Adrenal gland (tissue), 9 donors: ENCODE measurements at regions not wholly inside any gene's neighbourhood (a gene's known extent, or its start where the extent isn't known, plus 50 kb on each side); places are given as distances from the start of the nearest gene placed in this dataset.
"Not testable (repeated sequence)": the region's sequence is repeated elsewhere in the genome, so short reads cannot be mapped to it uniquely, and the experiment has no call there.

Experiments
- DNase-seq, 7 donors: peaks; one replicate each; pipeline ENCODE4 v3.0.0-alpha.2; 2019 to 2020
- H3K27ac ChIP-seq, 5 donors: fragments of 200-600 bp; sonication (generic) in 4 of 5; 1 replicate in 3 of 5; 2 replicates in 2 of 5; pipeline versions ENCODE4 v1.5.1 to v1.8.0; 2016 to 2020; ENCODE audit warnings: mild to moderate bottlenecking in 1 of 5
- H3K27me3 ChIP-seq: fragments of 200-600 bp; 2 replicates; pipeline ENCODE4 v1.8.0; 2021
- H3K36me3 ChIP-seq, 2 donors: fragments of 200-600 bp; replicated peaks in 1 of 2; 1 replicate in 1 of 2; 2 replicates in 1 of 2; pipeline versions ENCODE4 v1.5.1 to v1.8.0; 2018 to 2022
- H3K4me1 ChIP-seq, 2 donors: fragments of 200-600 bp; replicated peaks in 1 of 2; 1 replicate in 1 of 2; 2 replicates in 1 of 2; pipeline versions ENCODE4 v1.5.1 to v1.8.0; 2018 to 2021
- H3K4me3 ChIP-seq, 4 donors: fragments of 200-600 bp; sonication (generic) in 3 of 4; one replicate each; pipeline ENCODE4 v1.5.1; 2016 to 2018
- H3K9me3 ChIP-seq, 3 donors: fragments of 200-600 bp; sonication (generic) in 1 of 3; replicated peaks in 1 of 3; 1 replicate in 2 of 3; 2 replicates in 1 of 3; pipeline versions ENCODE4 v1.5.1 to v1.8.0; 2016 to 2021
- POLR2A ChIP-seq, 2 donors: fragments of 450-650 bp; IDR thresholded peaks; one replicate each; pipeline ENCODE4 v1.6.1; 2017; ENCODE audit warnings: antibody characterized with exemption in 2 of 2, mild to moderate bottlenecking in 2 of 2, moderate library complexity in 1 of 2
- WGBS, 4 donors: extraction: QIAGEN DNeasy Blood & Tissue Kit in 2 of 4; methylation state at CpG; one replicate each; pipeline versions ENCODE4 v1.1.5 to v1.1.7; 2013 to 2017; 5-methylcytosine and 5-hydroxymethylcytosine counted together
- intact Hi-C, 2 donors: fragments of 100-400 bp; cut with DNase I; formaldehyde crosslinking; loops; one replicate each; pipeline versions ENCODE4 v1.14.1 to v1.15.0; 2022 to 2023
- TF ChIP-seq, protein P1 (sequence below), 6 experiments: fragments of 450-650 bp in 4 of 6; fragments of 200-600 bp in 2 of 6; sonication (generic) in 1 of 6; IDR thresholded peaks; 1 replicate in 5 of 6; 2 replicates in 1 of 6; pipeline versions ENCODE4 v1.5.1 to v1.8.0; 2016 to 2021; ENCODE audit warnings: antibody characterized with exemption in 6 of 6, mild to moderate bottlenecking in 2 of 6, moderate library complexity in 1 of 6
- donor health status: healthy with polysubstance abuse.
- donor health status: Bipolar disorder and iron deficiency.
- donor health status: DM: yes; HTN: yes; CAD: no.
- donor health status: DM: no; HTN: no; CAD: no.
- donor health status: DM: no; HTN: no; CAD: no.

DNA sequence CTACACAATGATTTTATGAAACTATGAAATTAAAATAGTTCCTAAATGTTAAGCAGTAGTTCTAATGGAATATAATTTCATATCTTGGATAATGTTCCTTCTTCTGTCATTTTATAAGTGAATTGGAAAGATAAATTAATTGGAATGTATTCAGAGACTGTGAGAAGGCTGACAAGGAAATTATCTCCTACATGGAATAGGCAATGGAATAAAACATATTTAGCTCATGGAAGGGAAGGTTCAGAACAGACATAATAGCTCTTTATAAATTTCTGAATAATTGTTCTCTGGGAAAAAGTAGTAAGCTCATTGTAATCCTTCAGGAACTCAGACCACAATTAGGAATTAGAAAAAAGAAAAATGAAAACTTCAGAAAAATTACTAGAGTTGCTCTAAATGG lies 1172.3 kb upstream of the SORCS1 start:
- no peak overlapping the region for H3K27ac ChIP-seq
- no peaks in the 10 kb centered on the region for H3K27me3 ChIP-seq
- no peak overlapping the region for H3K4me3 ChIP-seq
- no peak for TF ChIP-seq POLR2A (IDR thresholded peaks at IDR 0.05)
- TF ChIP-seq, protein P1, sequence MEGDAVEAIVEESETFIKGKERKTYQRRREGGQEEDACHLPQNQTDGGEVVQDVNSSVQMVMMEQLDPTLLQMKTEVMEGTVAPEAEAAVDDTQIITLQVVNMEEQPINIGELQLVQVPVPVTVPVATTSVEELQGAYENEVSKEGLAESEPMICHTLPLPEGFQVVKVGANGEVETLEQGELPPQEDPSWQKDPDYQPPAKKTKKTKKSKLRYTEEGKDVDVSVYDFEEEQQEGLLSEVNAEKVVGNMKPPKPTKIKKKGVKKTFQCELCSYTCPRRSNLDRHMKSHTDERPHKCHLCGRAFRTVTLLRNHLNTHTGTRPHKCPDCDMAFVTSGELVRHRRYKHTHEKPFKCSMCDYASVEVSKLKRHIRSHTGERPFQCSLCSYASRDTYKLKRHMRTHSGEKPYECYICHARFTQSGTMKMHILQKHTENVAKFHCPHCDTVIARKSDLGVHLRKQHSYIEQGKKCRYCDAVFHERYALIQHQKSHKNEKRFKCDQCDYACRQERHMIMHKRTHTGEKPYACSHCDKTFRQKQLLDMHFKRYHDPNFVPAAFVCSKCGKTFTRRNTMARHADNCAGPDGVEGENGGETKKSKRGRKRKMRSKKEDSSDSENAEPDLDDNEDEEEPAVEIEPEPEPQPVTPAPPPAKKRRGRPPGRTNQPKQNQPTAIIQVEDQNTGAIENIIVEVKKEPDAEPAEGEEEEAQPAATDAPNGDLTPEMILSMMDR (IDR thresholded peaks at IDR 0.05), result no peak
- no peaks in the 10 kb centered on the region for H3K4me1 ChIP-seq
- no peaks in the 10 kb centered on the region for H3K9me3 ChIP-seq
- no peak for DNase-seq
- H3K36me3 ChIP-seq, result no peaks in the 10 kb centered on the region
- intact Hi-C loops, result no loop called here

DNA sequence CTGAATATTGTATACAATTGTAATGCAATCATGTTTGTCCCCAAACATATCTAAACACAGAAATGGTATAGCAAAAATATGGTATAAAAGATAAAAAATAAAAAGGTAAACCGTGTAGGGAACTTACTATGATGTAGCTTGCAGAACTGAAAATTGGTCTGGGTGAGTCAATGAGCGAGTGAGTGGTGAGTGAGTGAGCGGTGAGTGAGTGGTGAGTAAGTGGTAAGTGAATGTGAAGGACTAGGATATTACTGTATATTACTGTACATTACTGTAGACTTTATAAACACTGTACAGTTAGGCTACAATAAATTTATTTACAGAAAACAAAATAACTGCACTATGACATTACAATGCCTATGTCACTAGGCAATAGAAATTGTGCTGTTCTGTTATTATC lies 1163.2 kb upstream of the SORCS1 start:
- H3K27me3 ChIP-seq, result no peaks in the 10 kb centered on the region
- H3K9me3 ChIP-seq, result no peaks in the 10 kb centered on the region
- no peaks in the 10 kb centered on the region for H3K4me1 ChIP-seq
- no peak overlapping the region for H3K27ac ChIP-seq
- no peaks in the 10 kb centered on the region for H3K36me3 ChIP-seq
- 80 to 90% (median 87%) methylated on average over 3 of the region's 3 CpGs for WGBS, 4 donors
- intact Hi-C loops, result no loop called here
- DNase-seq, result no peak
- no peak overlapping the region for H3K4me3 ChIP-seq
- TF ChIP-seq, protein P1 (IDR thresholded peaks at IDR 0.05), result no peak
- no peak for TF ChIP-seq POLR2A (IDR thresholded peaks at IDR 0.05)

DNA sequence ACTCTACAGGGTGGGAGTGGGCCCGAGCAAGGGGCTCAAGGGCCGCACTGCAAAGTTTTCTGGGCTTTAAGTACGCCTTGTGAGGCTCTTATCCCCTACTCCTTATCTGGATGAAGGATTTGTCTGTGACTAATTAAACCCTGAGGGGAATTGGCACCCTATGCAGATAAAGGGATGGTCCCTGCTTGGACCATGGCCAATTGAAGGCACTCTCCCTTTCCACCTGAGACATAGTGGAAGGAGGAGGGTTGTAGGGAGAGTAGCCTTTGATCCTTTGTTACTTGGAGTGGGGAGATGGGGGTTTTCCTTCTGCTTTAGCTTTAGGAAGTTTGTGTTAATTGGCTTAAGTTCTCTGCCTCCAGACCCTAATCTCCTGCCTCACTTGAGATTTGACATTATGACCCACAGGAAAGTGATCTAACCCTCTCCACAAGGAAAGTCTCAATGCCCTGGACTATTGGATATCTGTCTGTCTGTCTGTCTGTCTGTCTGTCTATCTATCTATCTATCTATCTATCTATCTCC lies 1158.8 kb upstream of the SORCS1 start:
- TF ChIP-seq, protein P1 (IDR thresholded peaks at IDR 0.05), result no peak
- no peak for TF ChIP-seq POLR2A (IDR thresholded peaks at IDR 0.05)
- Histone ChIP-seq H3K4me3 (no peak overlapping the region), H3K36me3 (no peaks in the 10 kb centered on the region), H3K27me3 (no peaks in the 10 kb centered on the region), H3K27ac (no peak overlapping the region), H3K4me1 (no peaks in the 10 kb centered on the region), H3K9me3 (no peaks in the 10 kb centered on the region)
- intact Hi-C loops, result no loop called here
- DNase-seq, result no peak
- 36 to 59% (median 41%) methylated on average over 3 of the region's 3 CpGs for WGBS, 4 donors

DNA sequence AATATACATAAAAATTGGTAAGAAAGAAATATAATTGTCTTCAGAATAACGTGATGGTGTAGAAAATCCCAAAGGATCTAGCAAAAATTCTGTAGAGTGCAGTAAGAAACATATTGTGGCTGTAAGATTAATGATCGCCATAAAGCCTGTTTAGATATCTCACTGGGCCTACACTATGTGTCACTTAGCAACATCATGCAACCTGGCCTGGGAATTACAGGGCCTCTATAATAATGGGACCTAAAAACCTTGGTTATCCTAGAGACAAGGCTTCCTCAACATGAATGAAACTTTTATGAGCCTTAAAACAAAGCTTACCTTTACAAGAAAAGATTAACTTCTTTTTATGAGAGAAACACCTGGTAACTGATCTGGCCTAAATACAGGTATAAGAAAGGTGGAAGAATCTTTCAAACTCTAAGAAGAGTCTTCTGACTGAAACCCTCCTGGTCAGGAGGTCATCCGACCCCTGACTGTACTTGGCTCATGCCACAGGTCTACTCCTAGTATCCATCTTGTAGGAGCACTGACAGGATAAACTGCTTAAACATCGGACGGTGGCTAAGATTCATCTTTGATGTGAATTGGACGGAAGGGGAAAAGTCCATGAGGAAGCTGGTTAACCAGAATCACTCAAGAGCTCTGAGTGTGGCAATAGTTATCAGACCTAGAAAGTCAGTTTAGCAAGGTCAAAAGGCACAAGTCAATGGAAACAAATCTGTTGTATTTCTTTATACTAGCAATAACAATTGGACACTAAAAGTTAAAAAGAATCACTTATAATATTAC lies 1155.1 kb upstream of the SORCS1 start:
- no peaks in the 10 kb centered on the region for H3K27me3 ChIP-seq
- 68 to 83% (median 74%) methylated on average over 6 of the region's 6 CpGs for WGBS, 4 donors
- H3K4me1 ChIP-seq, result no peaks in the 10 kb centered on the region
- no peak for DNase-seq
- no peak overlapping the region for H3K27ac ChIP-seq
- intact Hi-C loops, result no loop called here
- no peak overlapping the region for H3K4me3 ChIP-seq
- no peaks in the 10 kb centered on the region for H3K9me3 ChIP-seq
- no peak for TF ChIP-seq POLR2A (IDR thresholded peaks at IDR 0.05)
- TF ChIP-seq, protein P1 (IDR thresholded peaks at IDR 0.05), result no peak
- H3K36me3 ChIP-seq, result no peaks in the 10 kb centered on the region

DNA sequence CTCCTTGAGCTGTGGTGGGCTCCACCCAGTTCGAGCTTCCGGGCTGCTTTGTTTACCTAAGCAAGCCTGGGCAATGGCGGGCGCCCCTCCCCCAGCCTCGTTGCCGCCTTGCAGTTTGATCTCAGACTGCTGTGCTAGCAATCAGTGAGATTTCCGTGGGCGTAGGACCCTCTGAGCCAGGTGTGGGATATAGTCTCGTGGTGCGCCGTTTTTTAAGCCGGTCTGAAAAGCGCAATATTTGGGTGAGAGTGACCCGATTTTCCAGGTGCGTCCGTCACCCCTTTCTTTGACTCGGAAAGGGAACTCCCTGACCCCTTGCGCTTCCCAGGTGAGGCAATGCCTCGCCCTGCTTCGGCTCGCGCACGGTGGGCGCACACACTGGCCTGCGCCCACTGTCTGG lies 1151.1 kb upstream of the SORCS1 start:
- H3K4me3 ChIP-seq, intact Hi-C loops, H3K9me3 ChIP-seq, H3K4me1 ChIP-seq, H3K27ac ChIP-seq, H3K36me3 ChIP-seq, H3K27me3 ChIP-seq, DNase-seq: not testable (repeated sequence)
- 57 to 92% (median 66%) methylated on average over 13 to 19 of the region's 25 CpGs for WGBS, 4 donors
